ENCODE measurements at regions not wholly inside any gene's neighbourhood (a gene's known extent, or its start where the extent isn't known, plus 50 kb on each side); places are given as distances from the start of the nearest gene placed in this dataset.

DNA sequence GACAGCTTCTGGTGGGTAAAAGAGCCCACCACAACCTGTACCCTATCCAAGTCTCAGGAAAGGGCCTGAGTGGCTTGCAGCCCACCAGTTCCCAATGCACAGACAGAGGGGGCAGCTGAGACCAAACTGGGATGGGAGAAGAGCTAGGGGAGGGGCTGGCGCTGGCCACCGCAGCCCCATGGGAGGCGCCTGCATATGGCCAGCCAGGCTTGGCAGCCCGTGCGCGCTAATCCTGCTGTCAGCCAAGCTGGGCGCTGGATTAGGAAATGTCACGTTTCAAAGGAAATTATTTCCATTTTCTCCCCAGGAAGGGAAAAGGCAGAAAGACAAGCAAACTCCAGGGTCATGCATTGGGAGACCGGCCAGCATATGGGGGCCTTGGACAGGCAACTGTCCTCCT lies 236.8 kb downstream of the BUD13 start:
- ATAC-seq, result no peak
- 56% methylated on average over 6 of the region's 9 CpGs; no CpG with 5 or more reads in 1 of the 2 donors for WGBS, 2 donors (ENCODE audit: low coverage in 1 of 2)
- H3K27ac ChIP-seq, result no peak overlapping the region
- peaks cover 0 to 15% (median 0%) of the 10 kb centered on the region in 3 donors for H3K9me3 ChIP-seq
- H3K4me3 ChIP-seq, result no peak overlapping the region
- no peaks in the 10 kb centered on the region for H3K4me1 ChIP-seq
- H3K36me3 ChIP-seq, result no peaks in the 10 kb centered on the region
- H3K27me3 ChIP-seq, result peaks cover 73% of the 10 kb centered on the region
- TF ChIP-seq, protein P1, sequence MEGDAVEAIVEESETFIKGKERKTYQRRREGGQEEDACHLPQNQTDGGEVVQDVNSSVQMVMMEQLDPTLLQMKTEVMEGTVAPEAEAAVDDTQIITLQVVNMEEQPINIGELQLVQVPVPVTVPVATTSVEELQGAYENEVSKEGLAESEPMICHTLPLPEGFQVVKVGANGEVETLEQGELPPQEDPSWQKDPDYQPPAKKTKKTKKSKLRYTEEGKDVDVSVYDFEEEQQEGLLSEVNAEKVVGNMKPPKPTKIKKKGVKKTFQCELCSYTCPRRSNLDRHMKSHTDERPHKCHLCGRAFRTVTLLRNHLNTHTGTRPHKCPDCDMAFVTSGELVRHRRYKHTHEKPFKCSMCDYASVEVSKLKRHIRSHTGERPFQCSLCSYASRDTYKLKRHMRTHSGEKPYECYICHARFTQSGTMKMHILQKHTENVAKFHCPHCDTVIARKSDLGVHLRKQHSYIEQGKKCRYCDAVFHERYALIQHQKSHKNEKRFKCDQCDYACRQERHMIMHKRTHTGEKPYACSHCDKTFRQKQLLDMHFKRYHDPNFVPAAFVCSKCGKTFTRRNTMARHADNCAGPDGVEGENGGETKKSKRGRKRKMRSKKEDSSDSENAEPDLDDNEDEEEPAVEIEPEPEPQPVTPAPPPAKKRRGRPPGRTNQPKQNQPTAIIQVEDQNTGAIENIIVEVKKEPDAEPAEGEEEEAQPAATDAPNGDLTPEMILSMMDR (IDR thresholded peaks at IDR 0.05), result no peak

DNA sequence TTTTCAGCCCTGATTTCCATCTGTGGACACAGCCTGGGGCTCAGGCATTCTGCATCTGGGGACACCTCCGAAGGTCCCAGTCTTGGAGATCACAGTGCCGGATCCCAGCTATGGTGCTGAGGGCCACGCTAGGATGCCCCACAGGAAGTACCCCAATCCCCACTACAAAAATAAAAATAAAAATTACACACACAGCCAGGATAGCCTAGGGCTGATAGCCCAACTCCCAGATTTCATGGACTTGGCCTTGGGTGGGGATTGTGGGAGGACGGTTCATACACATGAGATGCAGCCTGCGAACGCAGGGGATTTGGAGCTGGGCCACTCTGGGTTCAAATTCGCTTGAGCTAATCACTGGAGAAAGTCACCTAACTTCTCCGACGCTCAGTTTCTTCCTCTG lies 237.7 kb downstream of the BUD13 start:
- Histone ChIP-seq H3K4me1 (no peaks in the 10 kb centered on the region), H3K4me3 (no peak overlapping the region), H3K36me3 (no peaks in the 10 kb centered on the region), H3K27ac (no peak overlapping the region), H3K27me3 (peaks cover 73% of the 10 kb centered on the region), H3K9me3 (peaks cover 0 to 22% (median 0%) of the 10 kb centered on the region in 3 donors)
- WGBS, 2 donors (ENCODE audit: low coverage in 1 of 2), result 93 to 97% methylated on average over 6 of the region's 9 CpGs
- no peak for ATAC-seq
- no peak for TF ChIP-seq POLR2A (IDR thresholded peaks at IDR 0.05)
- TF ChIP-seq, protein P1 (IDR thresholded peaks at IDR 0.05), result no peak
- no peak for TF ChIP-seq EP300 (IDR thresholded peaks at IDR 0.05)
- no peak for TF ChIP-seq POLR2AphosphoS5 (IDR thresholded peaks at IDR 0.05)

DNA sequence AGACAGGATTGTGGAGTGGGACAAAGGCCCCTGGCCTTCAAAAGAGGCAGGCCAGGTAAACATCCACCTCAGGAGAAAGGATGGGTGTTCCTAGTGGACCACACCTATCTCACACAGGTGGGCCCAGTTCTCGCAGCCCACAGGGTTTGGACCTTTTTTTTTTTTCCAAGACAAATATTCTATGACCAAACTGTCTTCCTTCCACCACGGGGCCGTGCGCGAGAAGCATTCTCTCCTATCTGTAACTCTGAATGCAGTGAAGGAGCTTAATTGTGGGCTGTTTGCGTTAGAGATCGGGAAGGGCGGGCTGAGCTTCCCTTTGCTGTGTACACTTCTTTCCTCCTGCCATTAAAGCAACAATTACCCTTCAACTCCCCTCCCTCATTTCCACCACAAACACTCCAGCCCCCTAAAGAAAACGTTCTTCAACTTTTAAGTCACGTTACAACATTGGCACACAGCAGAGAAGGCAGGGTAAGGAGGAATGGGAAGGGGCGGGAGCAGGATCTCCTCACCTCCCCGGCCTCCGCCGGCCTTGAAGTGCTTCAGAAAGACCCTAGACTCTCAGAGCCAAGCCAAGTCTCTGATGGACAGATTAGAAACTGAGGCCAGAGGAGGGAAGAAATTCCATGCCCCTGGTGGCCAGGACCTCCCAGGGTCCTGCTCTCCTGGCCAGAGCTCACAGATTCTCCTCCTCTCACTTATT lies 238.4 kb downstream of the BUD13 start:
- Histone ChIP-seq H3K9me3 (peaks cover 0 to 17% (median 0%) of the 10 kb centered on the region in 3 donors), H3K4me1 (no peaks in the 10 kb centered on the region), H3K4me3 (no peak overlapping the region), H3K27ac (no peak overlapping the region), H3K36me3 (no peaks in the 10 kb centered on the region), H3K27me3 (peaks cover 69% of the 10 kb centered on the region)
- ATAC-seq, result no peak
- 52 to 75% methylated on average over 8 to 9 of the region's 14 CpGs for WGBS, 2 donors (ENCODE audit: low coverage in 1 of 2)
- no peak for TF ChIP-seq EP300 (IDR thresholded peaks at IDR 0.05)
- TF ChIP-seq POLR2AphosphoS5 (IDR thresholded peaks at IDR 0.05), result no peak
- TF ChIP-seq POLR2A (IDR thresholded peaks at IDR 0.05), result no peak
- TF ChIP-seq, protein P1 (IDR thresholded peaks at IDR 0.05), result no peak

DNA sequence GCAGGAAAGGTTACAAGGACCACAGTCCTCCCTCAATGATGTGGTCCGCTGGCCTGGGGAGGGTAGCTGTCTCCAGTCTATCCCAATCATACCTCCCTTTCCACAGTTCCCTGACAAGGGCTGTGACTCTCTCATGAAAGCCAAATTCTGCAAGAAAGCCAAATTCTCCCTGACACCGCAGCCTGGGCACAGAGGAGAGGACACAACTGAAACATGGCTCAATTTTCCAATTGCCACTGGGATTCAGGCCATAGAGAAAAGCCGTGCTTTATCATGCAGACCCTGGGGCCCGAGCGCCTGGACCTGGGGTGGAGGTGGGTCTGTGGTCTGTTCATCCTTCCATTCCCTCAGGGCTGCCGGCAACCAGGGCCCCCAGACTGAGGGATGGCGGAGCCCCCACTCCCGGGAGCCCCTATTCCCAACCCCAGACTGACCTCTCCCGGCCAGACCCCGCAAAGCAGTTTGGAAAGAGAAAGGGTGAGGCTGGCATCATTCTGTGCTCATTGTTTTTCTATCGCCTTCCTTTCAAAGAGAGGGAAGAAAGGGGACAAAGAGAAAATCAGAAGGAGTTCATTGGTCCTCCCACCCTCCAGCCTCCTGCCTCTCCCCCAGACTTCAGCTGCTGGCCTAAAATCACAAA lies 239.5 kb downstream of the BUD13 start:
- Histone ChIP-seq H3K9me3 (peaks cover 0 to 13% (median 0%) of the 10 kb centered on the region in 3 donors), H3K27me3 (peaks cover 70% of the 10 kb centered on the region), H3K36me3 (no peaks in the 10 kb centered on the region), H3K27ac (no peak overlapping the region), H3K4me3 (no peak overlapping the region), H3K4me1 (no peaks in the 10 kb centered on the region)
- ATAC-seq, result no peak
- 70% methylated on average over 2 of the region's 11 CpGs; no CpG with 5 or more reads in 1 of the 2 donors for WGBS, 2 donors (ENCODE audit: low coverage in 1 of 2)
- TF ChIP-seq POLR2AphosphoS5 (IDR thresholded peaks at IDR 0.05), result no peak
- TF ChIP-seq, protein P1 (IDR thresholded peaks at IDR 0.05), result no peak

DNA sequence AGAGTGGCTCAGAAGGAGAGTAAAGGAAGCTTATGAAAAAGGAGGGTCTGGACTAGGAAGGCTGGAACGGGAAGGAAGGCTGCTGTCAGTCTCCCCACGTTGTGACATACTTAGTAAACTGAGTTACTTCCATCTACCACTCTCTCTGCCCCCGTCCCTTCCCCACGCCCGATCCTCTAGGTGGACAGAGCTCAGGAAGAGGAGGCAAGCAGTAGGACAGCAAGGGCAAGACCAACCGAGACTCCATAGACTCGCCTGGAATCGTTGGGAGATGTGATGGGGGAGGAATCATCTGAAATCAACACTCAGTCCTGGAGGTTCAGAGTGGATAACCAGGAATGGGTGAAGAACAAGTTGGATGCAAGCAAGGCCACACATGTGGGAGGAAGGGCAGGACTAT lies 240.7 kb downstream of the BUD13 start:
- 67 to 82% methylated on average over 2 to 4 of the region's 8 CpGs for WGBS, 2 donors (ENCODE audit: low coverage in 1 of 2)
- TF ChIP-seq, protein P1 (IDR thresholded peaks at IDR 0.05), result no peak
- no peak for TF ChIP-seq POLR2A (IDR thresholded peaks at IDR 0.05)
- TF ChIP-seq EP300 (IDR thresholded peaks at IDR 0.05), result no peak
- no peak for TF ChIP-seq POLR2AphosphoS5 (IDR thresholded peaks at IDR 0.05)
- H3K4me3 ChIP-seq, result no peak overlapping the region
- H3K36me3 ChIP-seq, result no peaks in the 10 kb centered on the region
- no peak for ATAC-seq
- no peaks in the 10 kb centered on the region for H3K4me1 ChIP-seq
- peaks cover 0 to 13% (median 0%) of the 10 kb centered on the region in 3 donors for H3K9me3 ChIP-seq
- H3K27ac ChIP-seq, result no peak overlapping the region
- H3K27me3 ChIP-seq, result peaks cover 73% of the 10 kb centered on the region

Data from gastroesophageal sphincter (tissue), 4 donors.